NCI-H526 (cell line): ENCODE measurements at regions not wholly inside any gene's neighbourhood (a gene's known extent, or its start where the extent isn't known, plus 50 kb on each side); places are given as distances from the start of the nearest gene placed in this dataset.
"Not testable (repeated sequence)": the region's sequence is repeated elsewhere in the genome, so short reads cannot be mapped to it uniquely, and the experiment has no call there.

Experiments used
- DNase-seq, 2 experiments: peaks; one replicate each; lab custom pipeline; 2025; lab: John Stamatoyannopoulos, UW

DNA sequence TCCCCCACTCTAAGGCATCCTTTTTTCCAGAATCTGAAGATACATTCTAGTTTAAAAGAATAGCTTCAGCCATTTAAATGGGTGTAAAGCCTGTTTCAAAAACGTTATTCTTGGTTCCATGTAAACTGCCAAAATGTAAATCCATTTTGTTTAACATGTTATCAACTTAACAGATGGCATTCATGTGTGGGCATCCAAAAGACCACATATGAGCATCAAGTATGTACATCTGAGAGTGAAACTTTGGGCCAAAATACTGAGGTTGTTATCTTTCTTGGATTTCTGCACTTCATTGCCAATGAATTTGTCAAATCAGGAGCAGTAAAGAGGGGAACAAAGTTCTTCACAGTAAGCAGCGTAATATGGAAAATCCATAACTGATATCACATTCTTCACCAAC is 395.4 kb downstream of the ZNF804A start:
- no peak for DNase-seq

DNA sequence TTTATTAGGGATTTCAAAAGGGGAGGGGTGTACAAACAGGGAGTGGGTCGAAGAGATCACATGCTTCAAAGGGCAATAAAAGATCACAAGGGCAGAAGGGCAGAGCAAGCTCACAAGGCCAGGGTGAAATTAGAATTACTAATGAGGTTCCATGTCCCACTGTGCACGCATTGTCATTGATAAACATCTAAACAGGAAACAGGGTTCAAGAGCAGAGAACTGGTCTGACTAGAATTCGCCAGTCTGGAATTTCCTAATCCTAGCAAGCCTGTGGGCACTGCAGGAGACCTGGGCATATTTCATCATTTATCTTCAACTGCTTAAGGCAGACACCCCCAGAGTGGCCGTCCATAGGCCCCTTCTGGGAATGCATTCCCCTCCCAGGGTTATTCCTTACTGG is 408.2 kb downstream of the ZNF804A start:
- no peak for DNase-seq

- no peak for DNase-seq
These were observed 414.3 kb downstream of the ZNF804A start for GRCh38 chr2:185012643-185013042.

DNA sequence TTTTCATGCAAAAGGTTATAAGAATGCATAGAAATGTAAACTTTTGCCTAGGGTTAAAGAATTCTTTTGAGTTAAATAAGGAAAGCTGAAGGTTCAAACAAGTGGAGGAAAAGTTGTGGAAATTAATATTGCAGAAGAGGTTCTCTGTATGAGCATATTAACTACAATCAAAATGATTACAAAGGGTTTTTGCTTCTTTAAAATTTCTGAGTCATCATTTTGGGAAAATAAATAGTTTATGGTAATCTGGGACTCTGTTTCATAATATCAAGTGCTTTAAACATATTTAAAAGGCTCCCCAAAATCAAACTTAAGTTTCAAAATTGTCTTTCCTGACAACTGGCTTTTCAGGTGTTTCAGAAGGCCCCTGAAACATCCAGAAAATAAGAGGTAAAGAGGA is 415.7 kb downstream of the ZNF804A start:
- DNase-seq = no peak

DNA sequence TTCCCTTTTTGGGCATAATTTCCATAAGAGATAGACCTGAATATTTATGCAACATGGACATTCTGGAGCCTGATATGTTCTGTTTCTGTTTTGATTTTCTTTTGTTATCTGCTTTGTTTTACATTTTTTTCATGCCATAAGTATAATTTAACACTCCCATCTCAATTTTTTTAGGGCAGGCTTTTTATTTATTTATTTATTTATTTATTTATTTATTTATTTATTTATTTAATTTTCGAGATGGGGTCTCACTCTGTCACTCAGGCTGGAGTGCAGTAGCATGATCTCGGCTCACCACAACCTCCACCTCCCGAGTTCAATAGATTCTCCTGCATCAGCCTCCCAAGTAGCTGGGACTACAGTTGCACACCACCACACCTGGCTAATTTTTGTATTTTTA is 427.6 kb downstream of the ZNF804A start:
- DNase-seq = not testable (repeated sequence)

DNA sequence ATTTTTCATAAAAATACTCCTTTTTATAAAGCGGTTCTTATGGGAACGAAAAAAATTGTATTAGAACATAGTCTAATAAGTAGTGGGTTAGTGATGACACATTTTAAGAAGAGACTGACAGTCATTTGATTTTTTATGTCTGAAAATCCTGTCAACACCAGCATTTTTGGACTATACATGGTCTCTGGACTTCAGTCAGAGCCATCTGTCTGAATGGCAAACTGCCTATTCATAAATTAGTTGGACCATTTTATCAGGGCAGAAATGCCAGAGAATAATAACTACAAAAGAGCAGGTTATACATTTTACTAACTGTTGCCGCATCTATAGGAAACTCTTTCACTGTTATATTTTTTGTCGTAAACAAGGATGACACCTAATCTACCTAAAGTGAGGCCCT is 437.6 kb downstream of the ZNF804A start:
- DNase-seq = no peak

GRCh38 chr2:185044323-185044874 is 446.1 kb downstream of the ZNF804A start:
- no peak for DNase-seq

DNA sequence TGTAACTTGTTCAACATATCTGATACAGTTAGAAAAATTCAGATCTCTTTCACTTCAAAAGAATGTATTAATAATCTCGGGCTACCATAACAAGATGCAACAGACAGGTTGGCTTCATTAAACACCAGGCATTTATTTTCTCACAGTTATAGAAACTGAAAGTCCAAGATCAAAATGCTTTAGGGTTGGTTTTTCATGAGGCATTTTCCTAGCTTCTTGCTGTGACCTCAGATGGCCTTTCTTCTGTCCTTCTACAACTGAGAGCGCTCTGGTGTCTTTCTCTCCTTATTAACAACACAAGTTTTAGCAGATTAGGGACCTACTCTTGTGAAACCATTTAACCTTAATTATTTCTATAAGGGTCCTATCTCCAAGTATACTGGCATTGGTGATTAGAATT is 452.5 kb downstream of the ZNF804A start:
- no peak for DNase-seq

GRCh38 chr2:185063761-185064160 is 465.4 kb downstream of the ZNF804A start:
- no peak for DNase-seq

DNA sequence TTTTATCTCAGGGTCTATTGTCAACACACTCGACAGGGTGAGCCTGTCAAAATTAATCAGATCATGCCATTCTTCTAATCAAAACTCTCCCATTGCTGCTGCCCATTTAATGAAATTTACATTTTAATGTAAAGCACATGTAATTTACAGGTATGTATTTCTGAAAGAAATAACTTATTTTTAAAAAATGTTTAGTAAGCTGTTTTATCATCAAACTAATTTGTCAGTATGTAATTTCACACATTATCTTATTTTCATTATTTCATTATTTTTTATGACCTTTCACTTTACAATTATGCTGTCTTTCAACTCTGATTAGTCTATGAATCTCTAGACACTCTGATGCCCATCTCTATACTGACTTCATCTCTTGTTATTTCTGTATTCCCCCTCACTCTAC is 467.8 kb downstream of the ZNF804A start:
- DNase-seq = no peak

GRCh38 chr2:185069107-185069506 is 470.8 kb downstream of the ZNF804A start:
- DNase-seq = no peak

DNA sequence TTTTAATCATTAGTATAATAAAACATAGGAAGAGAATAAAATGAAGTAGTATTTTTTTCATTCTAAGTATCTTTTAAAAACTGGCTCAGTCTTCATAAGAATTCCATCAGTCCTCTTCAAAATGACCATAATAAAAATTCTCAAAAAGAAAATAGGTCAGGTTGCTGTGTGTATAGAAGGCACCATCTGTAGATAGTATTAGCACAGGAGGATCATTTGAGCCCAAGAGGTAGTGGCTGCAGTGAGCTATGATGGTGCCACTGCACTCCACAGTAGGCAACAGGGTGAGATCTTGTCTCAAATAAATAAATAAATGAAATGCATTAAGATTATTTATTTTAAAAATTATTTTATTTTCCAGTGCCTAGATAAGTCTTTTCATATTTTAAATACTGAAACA is 475.8 kb downstream of the ZNF804A start:
- DNase-seq = no peak

DNA sequence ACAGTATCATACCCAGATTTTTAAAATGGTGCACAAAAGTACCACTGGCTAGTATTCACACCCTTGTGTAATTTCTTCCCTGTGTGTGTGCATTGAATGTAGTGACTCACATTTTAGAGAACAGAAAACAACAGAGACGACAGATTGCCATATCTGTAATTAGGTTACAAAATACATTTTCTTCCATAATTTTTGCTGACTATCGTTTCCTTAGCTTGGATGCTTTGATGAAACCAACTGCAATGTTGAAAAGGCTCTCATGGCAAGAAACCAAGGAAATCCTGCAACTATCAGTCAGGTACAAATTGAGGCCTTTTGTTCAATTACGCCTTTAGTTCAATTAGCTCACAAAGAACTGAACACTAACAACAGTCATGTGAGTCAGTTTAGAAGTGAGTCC is 484.4 kb downstream of the ZNF804A start:
- DNase-seq = no peak

DNA sequence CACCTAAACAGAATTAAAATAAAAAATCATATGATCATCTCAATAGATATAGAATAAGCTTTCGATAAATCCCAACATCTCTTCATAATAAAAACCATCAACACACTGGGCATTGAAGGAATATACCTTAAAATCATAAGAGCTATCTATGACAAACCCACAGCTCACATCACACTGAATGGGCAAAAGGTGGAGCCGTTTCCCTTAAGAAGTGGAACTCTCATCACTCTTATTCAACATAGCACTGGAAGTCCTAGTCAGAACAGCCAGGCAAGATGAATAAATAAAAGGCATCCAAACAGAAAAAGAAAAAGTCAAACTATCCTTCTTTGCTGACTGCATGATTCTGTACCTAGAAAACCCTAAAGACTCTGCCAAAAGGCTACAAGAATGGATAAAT is 510.3 kb downstream of the ZNF804A start:
- DNase-seq = no peak

- DNase-seq = no peak
These were observed 529.1 kb downstream of the ZNF804A start for GRCh38 chr2:185127412-185127811.

GRCh38 chr2:185128346-185128745 is 530.0 kb downstream of the ZNF804A start:
- DNase-seq = no peak

GRCh38 chr2:185128996-185129395 is 530.7 kb downstream of the ZNF804A start:
- DNase-seq = no peak

GRCh38 chr2:185130685-185131084 is 532.4 kb downstream of the ZNF804A start:
- DNase-seq = no peak

- no peak for DNase-seq
These were observed 534.2 kb downstream of the ZNF804A start for GRCh38 chr2:185132501-185133041.

GRCh38 chr2:185137700-185138099 is 539.4 kb downstream of the ZNF804A start:
- DNase-seq = no peak

DNA sequence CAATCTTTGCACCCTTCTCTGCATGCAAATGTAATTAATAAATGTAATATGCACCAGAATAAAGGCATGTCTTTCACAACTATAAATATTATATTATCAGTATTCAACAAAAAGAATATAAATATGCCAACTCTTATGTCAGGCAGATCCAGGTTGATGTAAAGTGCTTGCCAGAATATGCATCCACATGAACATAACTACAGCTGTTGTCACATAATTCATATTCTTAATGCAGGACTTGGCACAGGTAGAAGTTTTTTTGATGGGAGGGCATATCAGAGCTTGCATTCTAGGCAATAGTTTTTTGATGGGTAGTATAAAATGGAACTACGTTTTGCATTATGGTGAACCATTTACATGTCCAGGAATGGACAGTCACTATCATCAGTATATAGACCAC is 544.3 kb downstream of the ZNF804A start:
- no peak for DNase-seq

DNA sequence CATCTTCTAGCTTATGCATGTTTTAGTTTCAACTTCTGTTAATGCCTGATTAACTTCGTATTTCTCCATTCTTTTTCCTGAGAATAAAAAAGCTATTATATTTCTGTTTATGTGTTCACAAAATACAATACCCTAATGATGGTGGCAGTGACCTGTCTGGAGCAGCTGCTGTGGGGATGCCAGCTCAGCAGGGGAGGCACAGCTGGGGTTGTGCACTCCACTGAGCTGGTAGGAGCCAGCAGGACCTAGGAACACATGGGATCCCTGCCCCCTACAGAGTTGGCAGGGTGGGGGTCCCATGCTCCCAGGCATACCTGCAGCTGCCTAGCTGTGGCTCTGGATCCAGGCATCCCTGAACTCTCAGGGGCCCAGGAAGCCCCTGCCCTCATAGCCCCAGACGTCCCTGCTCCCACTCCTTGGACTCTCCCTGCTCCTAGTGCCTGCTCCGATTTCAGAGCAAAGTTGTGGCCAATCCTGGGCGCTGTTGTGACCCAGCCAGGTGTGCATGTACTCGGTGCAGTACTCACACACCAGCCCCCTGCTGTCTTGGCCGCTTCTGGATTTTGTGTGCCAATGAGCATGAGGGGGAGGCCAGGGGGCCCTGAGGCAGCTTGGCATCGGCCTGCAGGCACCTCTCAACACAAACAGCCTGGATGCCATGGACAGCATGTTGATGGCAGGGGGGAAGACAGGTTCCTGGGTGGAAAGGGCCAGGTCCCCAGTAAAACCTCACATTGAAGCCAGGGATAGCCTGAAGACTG is 546.0 kb downstream of the ZNF804A start:
- DNase-seq = no peak

- no peak for DNase-seq
These were observed 547.2 kb downstream of the ZNF804A start for GRCh38 chr2:185145316-185146121.
